HL-60 (cell line): ENCODE measurements at regions not wholly inside any gene's neighbourhood (a gene's known extent, or its start where the extent isn't known, plus 50 kb on each side); places are given as distances from the start of the nearest gene placed in this dataset.

ENCODE experiments used
- DNase-seq, 2 experiments: peaks; one replicate each; pipeline ENCODE4 v3.0.0-alpha.2; 2010 to 2020; ENCODE audit warnings: low read depth in 1 of 2, low spot score in 1 of 2
- H3K27ac ChIP-seq: fragments of 250-450 bp; sonication (Bioruptor Pico); replicated peaks from 2 replicates; pipeline ENCODE4 v1.5.1; 2020; ENCODE audit warnings: mild to moderate bottlenecking, moderate library complexity
- H3K27me3 ChIP-seq: fragments of 250-450 bp; sonication (Bioruptor Pico); 2 replicates; pipeline ENCODE4 v1.5.1; 2021; ENCODE audit warnings: mild to moderate bottlenecking, moderate library complexity; ENCODE audit not compliant: insufficient read depth, poor library complexity, severe bottlenecking
- H3K4me3 ChIP-seq: replicated peaks from 2 replicates; pipeline ENCODE4 v1.5.1; 2011; ENCODE audit warnings: mild to moderate bottlenecking, control low read depth, low read length; ENCODE audit not compliant: insufficient read depth
- CTCF ChIP-seq: IDR thresholded peaks from one replicate; pipeline ENCODE4 v1.5.1; 2011; ENCODE audit warnings: low read length, control low read depth, inconsistent platforms; ENCODE audit not compliant: insufficient read depth
- GABPA ChIP-seq: IDR thresholded peaks from 2 replicates; pipeline ENCODE4 v1.6.1; 2012; ENCODE audit warnings: low read depth
- POLR2AphosphoS5 ChIP-seq: IDR thresholded peaks from 2 replicates; pipeline ENCODE4 v1.6.1; 2012; ENCODE audit warnings: low read depth
- REST ChIP-seq: IDR thresholded peaks from 2 replicates; pipeline ENCODE4 v1.6.1; 2012; ENCODE audit warnings: low read depth; ENCODE audit not compliant: insufficient replicate concordance
- SPI1 ChIP-seq: IDR thresholded peaks from 2 replicates; pipeline ENCODE4 v1.6.1; 2012; ENCODE audit warnings: low read depth, mild to moderate bottlenecking, borderline replicate concordance

DNA sequence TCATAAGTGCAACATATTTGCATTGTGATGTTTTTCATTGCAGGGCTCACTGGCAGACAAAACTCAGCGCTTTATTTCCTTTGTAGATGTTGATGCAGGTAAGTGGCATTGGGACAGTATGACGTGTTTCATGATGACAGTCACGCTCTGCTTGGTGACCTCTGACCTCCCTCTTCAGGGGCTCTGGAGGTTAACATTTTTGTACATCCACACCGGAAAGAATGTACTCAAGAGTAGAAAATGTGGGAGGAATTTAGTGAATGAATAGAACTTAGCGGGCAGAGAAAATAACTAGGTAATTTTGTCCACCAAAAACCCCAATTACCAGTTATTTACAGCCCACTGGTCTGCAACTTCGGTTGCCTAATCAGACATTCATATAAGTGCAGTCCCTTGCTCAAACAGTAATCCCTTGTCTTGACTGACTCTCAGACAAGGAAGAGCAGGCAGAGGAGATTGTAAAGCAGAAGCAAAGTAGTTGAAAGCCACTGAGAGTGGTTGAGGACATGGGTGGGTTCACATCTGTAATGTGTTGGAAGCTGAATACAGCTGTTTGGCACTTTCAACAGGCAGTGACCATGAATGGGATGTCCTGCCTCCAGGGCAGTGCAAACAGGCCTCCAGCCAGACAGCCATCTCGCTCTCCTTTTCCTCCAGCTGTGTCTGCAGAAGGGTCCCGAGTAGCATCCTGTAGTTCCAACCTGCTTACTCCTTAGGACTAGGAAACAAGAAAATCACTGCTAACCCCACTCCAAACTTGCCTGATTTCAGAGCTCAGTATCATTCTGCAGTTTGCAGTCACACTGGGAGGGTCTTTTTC is 188.9 kb downstream of the NRIP1 start:
- Histone ChIP-seq H3K4me3 (no peak overlapping the region), H3K27ac (no peak overlapping the region), H3K27me3 (no peaks in the 10 kb centered on the region)
- TF ChIP-seq CTCF = no peak
- no peak for TF ChIP-seq SPI1
- TF ChIP-seq GABPA = no peak
- no peak for TF ChIP-seq REST
- TF ChIP-seq POLR2AphosphoS5 = no peak
- no peak for DNase-seq

GRCh38 chr21:14875186-14875585 is 189.6 kb downstream of the NRIP1 start:
- TF ChIP-seq GABPA = no peak
- H3K27me3 ChIP-seq = no peaks in the 10 kb centered on the region
- H3K4me3 ChIP-seq = no peak overlapping the region
- no peak for DNase-seq
- H3K27ac ChIP-seq = no peak overlapping the region

GRCh38 chr21:14874379-14874778 is 190.4 kb downstream of the NRIP1 start:
- TF ChIP-seq GABPA (no peak), CTCF (no peak), REST (no peak), SPI1 (no peak), POLR2AphosphoS5 (no peak)
- no peak overlapping the region for H3K27ac ChIP-seq
- H3K4me3 ChIP-seq = no peak overlapping the region
- no peaks in the 10 kb centered on the region for H3K27me3 ChIP-seq
- DNase-seq = no peak

GRCh38 chr21:14871861-14872260 is 192.9 kb downstream of the NRIP1 start:
- H3K27me3 ChIP-seq = no peaks in the 10 kb centered on the region
- H3K4me3 ChIP-seq = no peak overlapping the region
- DNase-seq = no peak
- no peak overlapping the region for H3K27ac ChIP-seq
- no peak for TF ChIP-seq POLR2AphosphoS5
- no peak for TF ChIP-seq SPI1

DNA sequence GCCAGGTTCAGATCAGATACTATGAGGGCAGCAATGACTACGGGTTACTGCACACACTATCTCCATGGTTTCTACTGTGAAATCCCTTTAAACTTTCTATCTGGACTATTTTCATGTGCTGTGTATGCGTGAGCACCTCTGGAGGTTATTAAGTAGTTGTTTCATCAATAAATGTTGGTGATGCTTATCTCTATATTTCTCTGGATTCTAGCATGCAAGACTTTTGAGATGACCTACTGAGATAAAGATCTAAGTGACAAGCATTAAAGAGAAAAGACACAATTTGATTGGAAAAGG is 194.0 kb downstream of the NRIP1 start:
- no peak overlapping the region for H3K27ac ChIP-seq
- TF ChIP-seq REST = no peak
- TF ChIP-seq SPI1 = no peak
- no peak for TF ChIP-seq POLR2AphosphoS5
- TF ChIP-seq GABPA = no peak
- TF ChIP-seq CTCF = no peak
- H3K27me3 ChIP-seq = no peaks in the 10 kb centered on the region
- DNase-seq = no peak
- H3K4me3 ChIP-seq = no peak overlapping the region
